ENCODE measurements at regions not wholly inside any gene's neighbourhood (a gene's known extent, or its start where the extent isn't known, plus 50 kb on each side); places are given as distances from the start of the nearest gene placed in this dataset.

GRCh38 chr15:72919936-72920465 is 132.3 kb upstream of the NEO1 start:
- no peak for TF ChIP-seq CTCF (conservative IDR thresholded peaks at IDR 0.05; ENCODE audit: low read length)
- TF ChIP-seq EZH2phosphoT487 (IDR thresholded peaks at IDR 0.05; ENCODE audit: borderline replicate concordance), result no peak

Measured in Loucy (cell line).